ENCODE measurements at regions not wholly inside any gene's neighbourhood (a gene's known extent, or its start where the extent isn't known, plus 50 kb on each side); places are given as distances from the start of the nearest gene placed in this dataset.

DNA sequence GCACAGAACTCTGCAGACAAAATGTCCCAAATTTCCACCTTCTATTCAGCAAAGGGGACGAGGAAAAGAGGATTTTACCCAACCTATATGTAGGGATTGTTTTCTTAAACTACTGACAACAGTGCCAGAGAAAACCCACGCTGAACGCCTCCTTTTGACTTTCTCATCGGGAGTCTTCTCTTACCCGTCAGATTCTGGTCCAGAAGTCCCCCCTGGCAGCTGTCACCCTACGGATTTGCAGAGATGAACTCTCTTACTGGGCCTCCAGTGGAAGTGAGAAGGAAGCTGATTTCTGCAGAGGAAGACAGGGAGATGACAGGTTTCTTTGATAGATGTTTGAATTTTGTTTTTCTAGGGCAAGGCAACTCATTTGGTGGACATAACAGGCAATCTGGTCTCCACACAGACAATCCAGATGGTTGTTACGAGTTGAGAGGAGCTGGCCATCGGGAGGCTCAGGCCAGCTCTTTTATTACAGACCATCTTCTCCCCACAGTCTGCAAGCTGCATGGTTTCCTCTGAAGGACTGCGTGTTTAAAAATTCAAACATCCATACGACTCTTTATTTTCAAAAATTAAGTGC is 804.3 kb downstream of the RNF144A start:
- no peaks in the 10 kb centered on the region for H3K9me3 ChIP-seq (ENCODE audit: control insufficient read depth in 1 of 2, insufficient read depth in 1 of 2, low read depth in 1 of 2, low read length in 2 of 2)
- BruUV-seq (replicated peaks), result no TSS peak
- CTCF ChIA-PET, result no interaction called here

DNA sequence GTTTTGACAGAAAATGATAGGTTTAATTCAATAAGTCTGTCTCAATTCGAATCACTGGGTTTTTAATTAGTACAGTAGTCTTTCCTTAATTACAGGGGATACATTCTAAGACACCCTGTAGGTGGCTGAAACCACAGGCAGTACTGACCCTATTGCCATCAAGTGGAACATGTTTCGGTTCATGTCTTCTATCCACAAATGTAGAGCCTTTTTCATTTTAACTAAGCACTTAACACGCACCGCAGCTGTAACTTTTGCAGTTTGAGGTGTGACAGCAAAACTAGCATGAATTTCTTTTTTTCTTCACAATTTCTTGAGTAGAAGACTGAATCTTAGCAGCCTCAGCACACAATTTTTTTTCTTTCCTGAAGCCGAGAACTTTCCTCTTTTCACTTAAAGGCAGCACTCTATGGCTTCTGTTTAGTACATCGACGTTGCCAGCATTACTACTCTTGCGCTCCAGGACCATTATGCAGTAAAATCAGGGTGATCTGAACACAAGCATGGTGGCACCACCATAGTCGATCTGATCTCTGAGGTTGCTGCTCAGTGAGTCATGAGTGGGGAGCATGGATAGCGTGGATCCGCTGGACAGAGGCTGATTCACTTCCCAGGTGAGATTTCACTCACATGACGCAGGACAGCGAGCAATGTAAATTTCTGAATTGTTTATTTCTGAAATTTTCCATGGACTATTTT is 805.1 kb downstream of the RNF144A start:
- BruUV-seq (replicated peaks), result no TSS peak
- no peak for TF ChIP-seq ZFX (IDR thresholded peaks at IDR 0.05)
- no peak for TF ChIP-seq CTCF (IDR thresholded peaks at IDR 0.05 in 2 of 3, conservative IDR thresholded peaks at IDR 0.05 in 1 of 3; ENCODE audit: borderline replicate concordance in 1 of 3, insufficient read depth in 1 of 3, low read depth in 2 of 3, low read length in 2 of 3)
- TF ChIP-seq EZH2 (IDR thresholded peaks at IDR 0.05), result no peak
- ChIA-PET CTCF (no interaction called here), POLR2A (no interaction called here), RAD21 (ENCODE audit: low non-redundant PET in 1 of 2, low total read pairs in 2 of 2, uncharacterized antibody in 2 of 2, unreplicated experiment in 2 of 2) (no interaction called here)
- Histone ChIP-seq H3K79me2 (ENCODE audit: insufficient read depth, low read length) (no peaks in the 10 kb centered on the region), H3K9ac (ENCODE audit: low read length) (no peak overlapping the region), H3K27me3 (ENCODE audit: insufficient read depth, low read length) (peaks cover 14% of the 10 kb centered on the region), H4K20me1 (ENCODE audit: insufficient read depth) (no peaks in the 10 kb centered on the region), H3K9me3 (ENCODE audit: control insufficient read depth in 1 of 2, insufficient read depth in 1 of 2, low read depth in 1 of 2, low read length in 2 of 2) (no peaks in the 10 kb centered on the region), H2AFZ (ENCODE audit: low read depth, low read length, poor library complexity, severe bottlenecking) (no peak overlapping the region), H3K36me3 (ENCODE audit: control insufficient read depth in 1 of 2, insufficient read depth in 2 of 2, low read length in 2 of 2) (no peaks in the 10 kb centered on the region), H3K9me2 (ENCODE audit: insufficient read depth) (no peaks in the 10 kb centered on the region), H3K4me2 (ENCODE audit: low read length) (no peak overlapping the region), H3K27ac (ENCODE audit: low read depth, low read length) (no peak overlapping the region), H3K4me1 (ENCODE audit: control insufficient read depth in 1 of 2, insufficient read depth in 2 of 2, low read length in 2 of 2) (no peaks in the 10 kb centered on the region), H3K4me3 (replicated peaks in 1 of 2; ENCODE audit: low read depth in 1 of 2, low read length in 2 of 2) (no peak overlapping the region)
- ATAC-seq, result no peak
- no peak for DNase-seq (ENCODE audit: low read depth, low spot score)
- intact Hi-C loops (cut with micrococcal nuclease), result no loop called here

More for the DNA sequence above, 804.3 kb downstream of the RNF144A start:
- Histone ChIP-seq H3K9ac (ENCODE audit: low read length) (no peak overlapping the region), H3K79me2 (ENCODE audit: insufficient read depth, low read length) (no peaks in the 10 kb centered on the region), H3K4me2 (ENCODE audit: low read length) (no peak overlapping the region), H3K4me1 (ENCODE audit: control insufficient read depth in 1 of 2, insufficient read depth in 2 of 2, low read length in 2 of 2) (no peaks in the 10 kb centered on the region), H3K36me3 (ENCODE audit: control insufficient read depth in 1 of 2, insufficient read depth in 2 of 2, low read length in 2 of 2) (no peaks in the 10 kb centered on the region), H2AFZ (ENCODE audit: low read depth, low read length, poor library complexity, severe bottlenecking) (no peak overlapping the region), H3K27ac (ENCODE audit: low read depth, low read length) (no peak overlapping the region), H4K20me1 (ENCODE audit: insufficient read depth) (no peaks in the 10 kb centered on the region), H3K9me2 (ENCODE audit: insufficient read depth) (no peaks in the 10 kb centered on the region), H3K4me3 (replicated peaks in 1 of 2; ENCODE audit: low read depth in 1 of 2, low read length in 2 of 2) (no peak overlapping the region), H3K27me3 (ENCODE audit: insufficient read depth, low read length) (peaks cover 14% of the 10 kb centered on the region)
- TF ChIP-seq ELF1 (IDR thresholded peaks at IDR 0.05; ENCODE audit: borderline replicate concordance, low read depth) (no peak), EZH2 (IDR thresholded peaks at IDR 0.05) (no peak), MAX (IDR thresholded peaks at IDR 0.05) (no peak), YY1 (IDR thresholded peaks at IDR 0.05; ENCODE audit: extremely low read depth, insufficient replicate concordance, low read depth, low read length) (no peak), SIN3A (IDR thresholded peaks at IDR 0.05; ENCODE audit: low read depth) (no peak), SRF (IDR thresholded peaks at IDR 0.05; ENCODE audit: low read depth) (no peak), JUND (IDR thresholded peaks at IDR 0.05) (no peak), TCF7L2 (IDR thresholded peaks at IDR 0.05; ENCODE audit: borderline replicate concordance, extremely low read depth, insufficient read depth, insufficient read length) (no peak), ZFX (IDR thresholded peaks at IDR 0.05) (no peak), POLR2A (IDR thresholded peaks at IDR 0.05; ENCODE audit: borderline replicate concordance, extremely low read depth, insufficient read depth, insufficient read length) (no peak)
- intact Hi-C loops (cut with micrococcal nuclease), result no loop called here
- ChIA-PET POLR2A (no interaction called here), RAD21 (ENCODE audit: low non-redundant PET in 1 of 2, low total read pairs in 2 of 2, uncharacterized antibody in 2 of 2, unreplicated experiment in 2 of 2) (no interaction called here)
- DNase-seq (ENCODE audit: low read depth, low spot score) (no peak), ATAC-seq (no peak)
